Stimulated activated CD4-positive, alpha-beta T cell treated with anti-CD3 and anti-CD28 coated beads, Interleukin-15, amount 100 ng/mL, for 24 hours (primary cell): ENCODE measurements at regions not wholly inside any gene's neighbourhood (a gene's known extent, or its start where the extent isn't known, plus 50 kb on each side); places are given as distances from the start of the nearest gene placed in this dataset.

Source experiments
- DNase-seq: peaks from one replicate; pipeline ENCODE4 v3.0.0-alpha.2; 2020

DNA sequence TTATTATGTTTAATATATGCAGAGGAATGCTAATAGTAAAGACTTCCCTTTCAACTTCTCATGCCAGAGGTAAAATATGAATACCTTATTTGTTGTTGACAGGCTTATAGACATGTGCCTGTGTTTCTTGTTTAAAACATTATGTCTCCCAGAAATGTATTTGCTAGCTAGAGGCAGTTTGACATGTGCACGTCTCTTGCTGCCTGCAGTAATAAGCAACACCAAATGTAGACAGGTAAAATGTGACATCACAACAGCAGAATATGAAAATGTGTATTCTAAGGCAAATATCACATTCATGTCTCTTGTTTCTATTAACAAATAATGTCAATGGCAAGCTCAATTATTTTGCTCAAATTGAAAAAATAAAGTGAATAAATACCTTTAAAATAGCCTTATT lies 80.2 kb upstream of the NEGR1 start:
- no peak for DNase-seq

DNA sequence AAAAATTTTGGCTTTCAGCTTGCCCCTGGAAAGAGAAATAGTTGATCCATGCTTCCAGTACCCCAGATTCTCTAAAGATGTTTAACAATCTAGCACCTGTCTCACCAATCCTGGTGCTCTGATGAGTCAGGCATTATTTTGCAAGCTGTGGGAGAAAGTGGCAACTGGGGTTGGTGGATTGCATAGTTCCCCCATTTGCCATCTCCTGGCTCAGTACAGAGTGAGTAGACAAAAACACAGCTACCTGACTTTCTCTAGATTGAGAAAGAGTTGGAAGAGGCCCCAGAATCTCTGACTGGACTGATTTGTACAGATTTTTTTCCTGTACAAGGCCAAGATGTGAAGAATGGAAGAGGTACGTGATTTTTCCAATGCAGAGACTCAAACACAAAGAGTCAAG lies 75.1 kb upstream of the NEGR1 start:
- DNase-seq: no peak

GRCh38 chr1:72355899-72356298 lies 73.6 kb upstream of the NEGR1 start:
- DNase-seq: no peak

DNA sequence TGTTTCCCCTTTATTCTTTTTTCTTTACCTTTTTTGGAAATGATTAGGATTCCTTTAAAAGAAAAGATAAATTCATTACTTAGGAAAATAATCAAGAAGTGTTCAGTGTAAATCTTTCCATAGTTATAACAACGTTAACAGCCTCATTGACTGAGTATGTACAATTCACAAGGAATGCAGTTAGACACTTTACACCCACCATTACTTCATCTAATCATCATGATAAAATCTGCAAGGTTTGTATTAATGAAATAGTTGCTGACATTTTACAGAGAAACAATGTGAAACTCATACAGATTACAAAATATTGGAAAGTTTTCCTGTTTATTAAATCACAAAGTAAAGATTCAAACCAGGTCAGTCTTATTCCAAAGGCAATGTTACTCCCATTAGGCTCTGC lies 59.3 kb upstream of the NEGR1 start:
- no peak for DNase-seq

GRCh38 chr1:72336776-72337175 lies 54.4 kb upstream of the NEGR1 start:
- no peak for DNase-seq
